Neural progenitor cell (in vitro differentiated cells): ENCODE measurements at regions not wholly inside any gene's neighbourhood (a gene's known extent, or its start where the extent isn't known, plus 50 kb on each side); places are given as distances from the start of the nearest gene placed in this dataset.

Experiments used
- EZH2 ChIP-seq: fragments of 200-600 bp; sonication (generic); IDR thresholded peaks from 2 replicates; pipeline ENCODE4 v1.6.1; 2017; ENCODE audit warnings: antibody characterized with exemption, mild to moderate bottlenecking, moderate library complexity
- EZH2phosphoT487 ChIP-seq: fragments of 200-600 bp; sonication (generic); IDR thresholded peaks from 2 replicates; pipeline ENCODE4 v1.6.1; 2017; ENCODE audit warnings: antibody characterized with exemption
- TF ChIP-seq, protein P1 (sequence below): fragments of 200-600 bp; sonication (generic); IDR thresholded peaks from 2 replicates; pipeline ENCODE4 v1.5.1; 2017; ENCODE audit warnings: antibody characterized with exemption, mild to moderate bottlenecking

DNA sequence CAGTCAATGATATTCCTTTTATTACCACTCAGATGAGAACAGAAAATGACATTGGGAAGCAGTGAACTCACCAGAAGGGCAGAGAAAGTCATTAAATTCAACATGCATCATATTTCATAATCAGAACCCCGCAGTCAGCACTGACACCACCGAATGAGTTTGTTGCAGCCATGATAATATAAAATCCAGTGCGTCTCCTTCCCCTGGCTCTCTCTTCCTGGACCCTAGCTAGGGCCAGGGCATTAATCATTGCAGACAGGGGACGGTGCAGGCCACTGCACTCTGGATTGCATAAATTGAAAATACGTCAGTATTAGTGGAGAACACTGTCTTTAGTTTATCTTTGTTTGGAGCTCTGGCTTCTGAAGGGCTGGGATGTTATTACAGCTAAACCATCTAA is 931.5 kb downstream of the TYW1 start:
- no peak for TF ChIP-seq EZH2
- TF ChIP-seq, protein P1, sequence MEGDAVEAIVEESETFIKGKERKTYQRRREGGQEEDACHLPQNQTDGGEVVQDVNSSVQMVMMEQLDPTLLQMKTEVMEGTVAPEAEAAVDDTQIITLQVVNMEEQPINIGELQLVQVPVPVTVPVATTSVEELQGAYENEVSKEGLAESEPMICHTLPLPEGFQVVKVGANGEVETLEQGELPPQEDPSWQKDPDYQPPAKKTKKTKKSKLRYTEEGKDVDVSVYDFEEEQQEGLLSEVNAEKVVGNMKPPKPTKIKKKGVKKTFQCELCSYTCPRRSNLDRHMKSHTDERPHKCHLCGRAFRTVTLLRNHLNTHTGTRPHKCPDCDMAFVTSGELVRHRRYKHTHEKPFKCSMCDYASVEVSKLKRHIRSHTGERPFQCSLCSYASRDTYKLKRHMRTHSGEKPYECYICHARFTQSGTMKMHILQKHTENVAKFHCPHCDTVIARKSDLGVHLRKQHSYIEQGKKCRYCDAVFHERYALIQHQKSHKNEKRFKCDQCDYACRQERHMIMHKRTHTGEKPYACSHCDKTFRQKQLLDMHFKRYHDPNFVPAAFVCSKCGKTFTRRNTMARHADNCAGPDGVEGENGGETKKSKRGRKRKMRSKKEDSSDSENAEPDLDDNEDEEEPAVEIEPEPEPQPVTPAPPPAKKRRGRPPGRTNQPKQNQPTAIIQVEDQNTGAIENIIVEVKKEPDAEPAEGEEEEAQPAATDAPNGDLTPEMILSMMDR = no peak
- TF ChIP-seq EZH2phosphoT487 = no peak
